ENCODE measurements at regions not wholly inside any gene's neighbourhood (a gene's known extent, or its start where the extent isn't known, plus 50 kb on each side); places are given as distances from the start of the nearest gene placed in this dataset.

GRCh38 chr2:7592618-7593140 lies 675.5 kb downstream of the RNF144A start:
- Histone ChIP-seq H2AFZ (ENCODE audit: low read depth, low read length) (no peak overlapping the region), H3K9me3 (ENCODE audit: low read length) (no peaks in the 10 kb centered on the region), H3K36me3 (ENCODE audit: insufficient read depth, low read length) (no peaks in the 10 kb centered on the region), H3K4me1 (ENCODE audit: insufficient read depth, low read length) (no peaks in the 10 kb centered on the region), H3K4me3 (ENCODE audit: low read length) (no peak overlapping the region), H3K27me3 (ENCODE audit: insufficient read depth, low read length) (no peaks in the 10 kb centered on the region)

DNA sequence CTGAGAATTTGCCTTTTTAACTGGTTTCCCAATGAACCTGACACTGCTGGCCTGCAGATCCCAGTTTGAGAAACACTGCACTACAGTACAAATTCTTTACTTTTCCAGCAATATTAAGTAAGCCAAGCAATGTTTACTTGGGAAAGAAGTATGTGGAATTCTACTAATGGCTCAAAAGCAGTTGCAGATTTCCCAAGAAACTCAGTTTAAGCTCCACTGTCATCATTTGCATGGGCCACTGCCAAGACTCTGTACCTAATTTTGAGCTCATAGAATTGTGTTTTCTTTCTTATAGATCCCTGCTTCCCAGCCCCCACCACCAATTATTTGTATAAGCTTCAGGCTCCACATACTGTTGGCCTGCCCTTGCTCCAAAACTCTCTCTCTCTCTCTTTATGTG lies 676.1 kb downstream of the RNF144A start:
- Histone ChIP-seq H3K9me3 (ENCODE audit: low read length) (no peaks in the 10 kb centered on the region), H3K4me1 (ENCODE audit: insufficient read depth, low read length) (no peaks in the 10 kb centered on the region), H3K4me3 (ENCODE audit: low read length) (no peak overlapping the region), H2AFZ (ENCODE audit: low read depth, low read length) (no peak overlapping the region), H3K36me3 (ENCODE audit: insufficient read depth, low read length) (no peaks in the 10 kb centered on the region), H3K27me3 (ENCODE audit: insufficient read depth, low read length) (no peaks in the 10 kb centered on the region)

DNA sequence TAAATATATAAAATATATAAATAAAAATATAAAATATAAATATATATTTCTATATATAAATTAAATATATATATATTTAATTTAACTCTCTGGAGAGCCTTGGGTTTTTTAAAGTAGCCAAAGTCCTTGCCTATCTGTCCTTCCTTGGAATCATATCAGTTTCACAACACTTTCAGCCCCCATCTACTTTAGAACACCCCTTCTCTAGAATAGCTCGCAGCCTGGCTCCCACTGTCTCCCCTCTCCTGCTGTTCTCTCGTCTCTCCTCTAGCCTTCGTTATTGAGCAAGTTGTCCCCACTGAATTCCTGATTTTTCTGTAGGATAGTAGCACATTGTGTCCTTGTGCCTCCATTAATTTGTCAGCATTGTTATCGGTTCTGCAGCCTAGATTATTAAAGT lies 677.0 kb downstream of the RNF144A start:
- H3K4me3 ChIP-seq (ENCODE audit: low read length): no peak overlapping the region
- H3K27me3 ChIP-seq (ENCODE audit: insufficient read depth, low read length): no peaks in the 10 kb centered on the region
- H2AFZ ChIP-seq (ENCODE audit: low read depth, low read length): peak overlapping the region; percentile 11
- no peaks in the 10 kb centered on the region for H3K4me1 ChIP-seq (ENCODE audit: insufficient read depth, low read length)
- no peaks in the 10 kb centered on the region for H3K9me3 ChIP-seq (ENCODE audit: low read length)
- no peaks in the 10 kb centered on the region for H3K36me3 ChIP-seq (ENCODE audit: insufficient read depth, low read length)

DNA sequence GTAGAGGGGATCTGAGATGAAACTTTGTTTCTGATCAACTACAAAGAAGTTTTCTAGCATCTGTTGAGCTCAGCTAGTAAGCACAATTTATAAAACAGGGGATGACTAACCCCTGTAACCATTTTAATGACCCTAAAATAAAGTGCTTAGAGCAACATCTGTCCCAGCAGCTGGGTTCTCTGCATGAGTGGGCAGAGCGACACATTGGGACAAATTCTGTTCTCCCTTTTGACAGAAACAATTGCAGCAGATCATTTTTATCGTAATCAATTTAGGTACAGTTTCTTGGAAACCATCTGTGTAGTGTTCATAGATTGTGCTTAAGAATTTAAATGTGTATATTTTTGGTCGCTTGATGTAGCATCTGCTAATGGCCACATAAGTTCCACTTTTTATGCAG lies 678.0 kb downstream of the RNF144A start:
- Histone ChIP-seq H3K36me3 (ENCODE audit: insufficient read depth, low read length) (no peaks in the 10 kb centered on the region), H2AFZ (ENCODE audit: low read depth, low read length) (no peak overlapping the region), H3K4me3 (ENCODE audit: low read length) (no peak overlapping the region), H3K9me3 (ENCODE audit: low read length) (no peaks in the 10 kb centered on the region), H3K27me3 (ENCODE audit: insufficient read depth, low read length) (no peaks in the 10 kb centered on the region), H3K4me1 (ENCODE audit: insufficient read depth, low read length) (no peaks in the 10 kb centered on the region)

DNA sequence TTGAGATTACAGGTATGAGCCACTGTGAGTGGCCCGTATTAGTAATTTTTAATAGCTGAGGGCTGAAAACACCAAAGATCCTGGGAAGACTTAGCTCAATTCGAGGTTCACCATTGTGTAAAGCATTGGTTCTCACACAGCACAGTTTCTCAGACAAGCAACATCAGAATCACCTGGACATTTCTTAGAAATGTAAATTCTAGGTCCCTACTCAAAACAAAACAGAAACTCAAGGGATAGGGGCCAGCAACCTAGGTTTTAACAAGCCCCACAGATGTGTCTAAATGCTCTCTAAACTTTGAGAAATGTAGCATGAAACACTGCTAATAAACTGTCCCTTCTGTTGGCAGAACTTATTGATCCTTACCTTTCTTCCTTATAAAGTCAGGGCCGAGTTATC lies 681.2 kb downstream of the RNF144A start:
- Histone ChIP-seq H3K4me1 (ENCODE audit: insufficient read depth, low read length) (no peaks in the 10 kb centered on the region), H3K27me3 (ENCODE audit: insufficient read depth, low read length) (no peaks in the 10 kb centered on the region), H3K4me3 (ENCODE audit: low read length) (no peak overlapping the region), H3K9me3 (ENCODE audit: low read length) (no peaks in the 10 kb centered on the region), H2AFZ (ENCODE audit: low read depth, low read length) (no peak overlapping the region), H3K36me3 (ENCODE audit: insufficient read depth, low read length) (no peaks in the 10 kb centered on the region)

DNA sequence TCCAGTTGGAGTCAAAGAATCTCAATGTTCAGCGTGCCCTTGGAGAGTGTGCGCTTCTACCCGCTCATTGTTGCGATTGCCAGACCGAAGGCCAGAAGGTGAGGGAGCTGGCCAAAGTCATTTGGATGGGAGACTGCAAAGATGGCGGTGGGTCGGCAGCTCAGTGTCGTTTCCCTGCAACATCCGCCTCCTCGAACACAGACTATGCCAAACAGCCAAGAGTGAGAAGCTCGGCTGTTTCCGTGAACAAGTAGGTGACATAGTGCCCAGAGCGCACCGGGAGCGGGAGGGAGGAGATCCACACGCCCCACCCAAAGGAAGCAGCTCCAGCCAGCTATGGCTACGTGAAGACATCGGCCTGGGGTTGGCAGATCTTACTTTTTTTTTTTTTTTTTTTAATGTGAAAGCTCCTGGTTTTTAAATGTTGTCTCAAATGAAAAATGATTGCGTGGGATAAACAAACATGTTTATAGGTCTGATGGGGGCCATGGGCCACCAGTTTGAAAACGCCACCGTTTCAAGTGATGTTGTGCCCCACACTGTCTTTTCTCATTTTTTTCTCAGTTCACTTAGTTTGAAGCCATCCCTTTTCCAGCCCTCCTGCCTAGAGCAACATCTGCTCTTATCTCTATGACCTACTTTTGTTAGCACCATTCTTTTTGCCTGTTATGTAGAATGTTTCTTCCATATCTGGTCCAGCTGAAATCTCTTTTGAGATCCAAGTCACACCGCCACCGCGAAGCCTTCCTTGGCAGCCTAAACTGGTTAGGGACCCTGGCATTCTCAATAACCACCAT lies 682.4 kb downstream of the RNF144A start:
- Histone ChIP-seq H3K9me3 (ENCODE audit: low read length) (no peaks in the 10 kb centered on the region), H2AFZ (ENCODE audit: low read depth, low read length) (no peak overlapping the region), H3K27me3 (ENCODE audit: insufficient read depth, low read length) (no peaks in the 10 kb centered on the region), H3K36me3 (ENCODE audit: insufficient read depth, low read length) (no peaks in the 10 kb centered on the region), H3K4me1 (ENCODE audit: insufficient read depth, low read length) (no peaks in the 10 kb centered on the region), H3K4me3 (ENCODE audit: low read length) (no peak overlapping the region)

DNA sequence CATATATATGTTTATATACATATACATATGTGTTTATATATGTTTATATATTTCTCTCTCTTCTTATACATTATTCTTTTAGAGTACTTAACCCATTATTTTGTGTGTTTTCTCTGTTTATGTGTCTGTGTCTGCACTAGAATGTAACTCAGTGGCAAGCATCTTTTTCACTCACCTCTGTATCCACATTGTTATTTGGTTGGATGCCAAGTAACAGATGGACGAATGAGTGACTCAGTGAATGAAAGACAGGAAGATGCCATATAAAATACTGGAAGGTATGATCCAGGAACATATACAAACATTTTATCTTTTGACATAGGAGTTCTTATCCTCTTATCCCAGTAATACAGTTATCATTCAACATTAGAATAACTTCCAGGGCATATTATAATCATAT lies 684.8 kb downstream of the RNF144A start:
- Histone ChIP-seq H3K9me3 (ENCODE audit: low read length) (no peaks in the 10 kb centered on the region), H3K4me3 (ENCODE audit: low read length) (no peak overlapping the region), H3K4me1 (ENCODE audit: insufficient read depth, low read length) (no peaks in the 10 kb centered on the region), H3K27me3 (ENCODE audit: insufficient read depth, low read length) (no peaks in the 10 kb centered on the region), H2AFZ (ENCODE audit: low read depth, low read length) (no peak overlapping the region), H3K36me3 (ENCODE audit: insufficient read depth, low read length) (no peaks in the 10 kb centered on the region)

DNA sequence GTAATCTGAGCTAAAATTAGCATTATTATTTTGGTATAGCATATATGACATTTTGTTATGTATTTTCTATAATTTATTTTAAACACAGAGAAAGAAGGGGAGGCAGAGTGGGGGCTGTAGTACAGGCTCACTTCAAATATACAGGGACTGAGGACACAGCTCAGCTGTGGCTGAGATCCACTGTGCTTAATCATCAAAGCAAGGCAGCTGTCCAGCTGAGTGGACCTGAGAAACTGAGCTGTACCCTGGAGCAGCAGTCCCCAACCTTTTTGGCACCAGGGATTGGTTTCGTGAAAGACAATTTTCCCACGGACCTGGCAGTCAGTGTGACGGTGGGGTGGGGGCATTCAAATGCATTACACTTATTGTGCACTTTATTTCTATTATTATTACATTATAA lies 687.2 kb downstream of the RNF144A start:
- no peaks in the 10 kb centered on the region for H3K4me1 ChIP-seq (ENCODE audit: insufficient read depth, low read length)
- H3K27me3 ChIP-seq (ENCODE audit: insufficient read depth, low read length): no peaks in the 10 kb centered on the region
- H3K36me3 ChIP-seq (ENCODE audit: insufficient read depth, low read length): no peaks in the 10 kb centered on the region

DNA sequence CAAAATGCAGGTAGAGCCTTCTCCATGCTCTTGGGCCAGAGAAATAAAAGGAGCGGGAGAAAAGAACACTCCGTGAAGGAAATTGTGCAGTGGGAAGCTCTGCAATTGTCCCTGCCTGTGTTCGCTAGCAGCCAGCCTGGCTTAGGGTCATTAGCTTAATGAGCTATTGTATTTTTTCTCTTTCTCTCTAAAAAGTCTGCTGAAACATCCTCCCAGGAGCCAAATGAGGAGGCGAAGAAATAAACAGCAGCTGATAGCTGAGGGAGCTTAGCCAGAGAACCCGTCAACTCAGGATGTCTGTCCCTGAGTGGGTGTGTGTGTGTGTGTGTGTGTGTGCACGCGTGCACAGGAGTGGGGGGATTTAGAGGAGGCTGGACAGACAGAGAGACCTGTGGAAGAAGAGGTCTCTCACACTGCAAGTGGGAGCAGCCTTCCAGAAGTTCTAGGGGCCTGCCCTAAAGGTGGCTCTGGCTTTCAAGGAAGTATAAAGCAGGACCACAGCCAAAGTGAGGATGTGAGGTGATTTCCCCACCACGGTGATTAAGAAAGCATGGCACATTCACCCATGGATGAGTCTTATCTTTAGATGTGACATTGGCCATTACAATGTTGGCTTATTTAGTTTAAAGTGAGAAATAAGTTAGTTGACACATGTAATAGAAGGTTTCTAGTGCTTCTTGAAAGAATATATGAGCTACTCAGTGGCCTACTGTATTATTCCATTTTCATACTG lies 690.4 kb downstream of the RNF144A start:
- H3K4me1 ChIP-seq (ENCODE audit: insufficient read depth, low read length): peaks cover 10% of the 10 kb centered on the region
- H2AFZ ChIP-seq (ENCODE audit: low read depth, low read length): no peak overlapping the region
- H3K9me3 ChIP-seq (ENCODE audit: low read length): no peaks in the 10 kb centered on the region
- no peaks in the 10 kb centered on the region for H3K36me3 ChIP-seq (ENCODE audit: insufficient read depth, low read length)
- H3K4me3 ChIP-seq (ENCODE audit: low read length): no peak overlapping the region
- H3K27me3 ChIP-seq (ENCODE audit: insufficient read depth, low read length): no peaks in the 10 kb centered on the region

More for the DNA sequence above, 687.2 kb downstream of the RNF144A start:
- H3K9me3 ChIP-seq (ENCODE audit: low read length): no peaks in the 10 kb centered on the region
- no peak overlapping the region for H2AFZ ChIP-seq (ENCODE audit: low read depth, low read length)
- H3K4me3 ChIP-seq (ENCODE audit: low read length): no peak overlapping the region

DNA sequence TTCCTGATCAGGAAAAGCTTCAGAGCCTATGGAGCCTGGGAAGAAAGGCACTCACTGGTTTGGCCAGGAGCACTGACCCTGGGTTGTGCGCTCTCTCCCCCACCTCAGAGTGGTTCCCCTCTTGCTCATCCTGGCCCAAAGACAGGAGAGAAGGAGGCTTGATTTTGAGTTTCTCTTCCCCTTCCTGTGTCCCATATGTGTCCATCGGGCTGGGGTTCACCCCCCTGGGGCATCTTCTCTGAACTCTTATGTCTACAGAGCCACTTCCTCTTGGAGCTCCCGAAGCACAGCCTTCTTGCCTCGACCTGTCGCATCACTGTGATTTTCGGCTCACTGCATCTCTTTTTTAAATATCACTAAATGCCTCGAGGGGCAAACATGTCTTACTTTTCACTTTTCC lies 692.3 kb downstream of the RNF144A start:
- no peak overlapping the region for H2AFZ ChIP-seq (ENCODE audit: low read depth, low read length)
- H3K27me3 ChIP-seq (ENCODE audit: insufficient read depth, low read length): no peaks in the 10 kb centered on the region
- H3K36me3 ChIP-seq (ENCODE audit: insufficient read depth, low read length): no peaks in the 10 kb centered on the region
- no peak overlapping the region for H3K4me3 ChIP-seq (ENCODE audit: low read length)
- peaks cover 10% of the 10 kb centered on the region for H3K4me1 ChIP-seq (ENCODE audit: insufficient read depth, low read length)
- H3K9me3 ChIP-seq (ENCODE audit: low read length): no peaks in the 10 kb centered on the region

- Histone ChIP-seq H2AFZ (ENCODE audit: low read depth, low read length) (no peak overlapping the region), H3K27me3 (ENCODE audit: insufficient read depth, low read length) (no peaks in the 10 kb centered on the region), H3K36me3 (ENCODE audit: insufficient read depth, low read length) (no peaks in the 10 kb centered on the region), H3K4me1 (ENCODE audit: insufficient read depth, low read length) (peaks cover 10% of the 10 kb centered on the region), H3K9me3 (ENCODE audit: low read length) (no peaks in the 10 kb centered on the region), H3K4me3 (ENCODE audit: low read length) (no peak overlapping the region)
These were observed 692.8 kb downstream of the RNF144A start for GRCh38 chr2:7609974-7610373.

DNA sequence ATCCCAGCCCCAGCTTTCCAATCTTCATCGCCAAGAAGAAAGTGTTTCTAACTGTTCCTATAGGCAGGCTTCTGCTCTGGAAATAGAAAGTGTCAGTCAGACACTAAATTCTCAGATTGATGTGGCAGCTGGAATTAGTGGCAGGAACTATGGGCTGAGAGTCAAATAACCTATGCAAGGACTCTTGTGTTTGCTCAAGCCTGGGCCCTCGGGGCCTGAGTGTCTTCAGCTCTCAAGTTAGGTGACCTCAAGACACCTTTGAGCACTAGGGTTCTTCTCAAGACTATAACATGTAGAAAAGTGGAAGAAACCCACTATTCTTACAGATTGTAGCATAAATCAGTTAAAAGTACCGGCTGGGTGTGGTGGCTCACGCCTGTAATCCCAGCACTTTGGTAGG lies 694.5 kb downstream of the RNF144A start:
- no peaks in the 10 kb centered on the region for H3K9me3 ChIP-seq (ENCODE audit: low read length)
- H3K4me1 ChIP-seq (ENCODE audit: insufficient read depth, low read length): peaks cover 10% of the 10 kb centered on the region
- peak overlapping the region; percentile 29 for H2AFZ ChIP-seq (ENCODE audit: low read depth, low read length)
- H3K27me3 ChIP-seq (ENCODE audit: insufficient read depth, low read length): no peaks in the 10 kb centered on the region
- no peak overlapping the region for H3K4me3 ChIP-seq (ENCODE audit: low read length)
- H3K36me3 ChIP-seq (ENCODE audit: insufficient read depth, low read length): no peaks in the 10 kb centered on the region

- H3K9me3 ChIP-seq (ENCODE audit: low read length): no peaks in the 10 kb centered on the region
- peaks cover 10% of the 10 kb centered on the region for H3K4me1 ChIP-seq (ENCODE audit: insufficient read depth, low read length)
- H3K4me3 ChIP-seq (ENCODE audit: low read length): no peak overlapping the region
- H3K36me3 ChIP-seq (ENCODE audit: insufficient read depth, low read length): no peaks in the 10 kb centered on the region
- no peak overlapping the region for H2AFZ ChIP-seq (ENCODE audit: low read depth, low read length)
- H3K27me3 ChIP-seq (ENCODE audit: insufficient read depth, low read length): no peaks in the 10 kb centered on the region
These were observed 695.8 kb downstream of the RNF144A start for GRCh38 chr2:7612969-7613368.

All from neuron (in vitro differentiated cells).